NCI-H345 treated with DMSO at 0.1 percent for 48 hours (cell line): ENCODE measurements at regions not wholly inside any gene's neighbourhood (a gene's known extent, or its start where the extent isn't known, plus 50 kb on each side); places are given as distances from the start of the nearest gene placed in this dataset.

Experiments
- DNase-seq: peaks from one replicate; lab custom pipeline; 2025; ENCODE audit not compliant: unreplicated experiment; lab: John Stamatoyannopoulos, UW

DNA sequence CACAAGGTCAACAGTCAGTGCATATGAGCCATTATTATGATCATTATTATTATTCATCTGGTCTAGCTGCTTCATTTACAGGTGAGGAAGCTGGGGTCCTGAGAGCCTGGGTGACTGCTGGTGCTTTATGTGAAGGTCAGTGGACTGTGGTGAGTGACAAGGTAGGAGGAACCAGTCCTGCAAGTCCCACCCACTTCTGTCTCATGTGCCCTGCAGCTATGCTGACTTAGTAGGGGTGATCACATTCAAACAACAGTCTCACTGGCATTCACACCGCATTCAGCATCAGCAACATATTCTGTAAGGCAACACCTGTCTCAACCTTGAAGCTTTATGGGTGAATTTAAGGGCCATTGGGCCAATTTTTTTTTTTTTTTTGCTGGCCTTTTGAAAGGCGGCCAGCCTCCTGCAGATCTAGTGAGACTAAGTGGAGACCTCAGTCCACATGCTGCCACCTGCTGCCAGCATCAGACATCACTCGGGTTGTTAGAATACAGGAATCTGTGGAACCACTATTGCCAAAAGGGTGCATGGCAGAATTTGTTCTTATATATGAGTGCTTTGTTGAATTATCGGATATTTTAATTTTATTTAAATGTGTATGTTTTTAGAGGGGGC is 59.9 kb upstream of the CACNA1E start:
- peak; percentile 25 for DNase-seq

DNA sequence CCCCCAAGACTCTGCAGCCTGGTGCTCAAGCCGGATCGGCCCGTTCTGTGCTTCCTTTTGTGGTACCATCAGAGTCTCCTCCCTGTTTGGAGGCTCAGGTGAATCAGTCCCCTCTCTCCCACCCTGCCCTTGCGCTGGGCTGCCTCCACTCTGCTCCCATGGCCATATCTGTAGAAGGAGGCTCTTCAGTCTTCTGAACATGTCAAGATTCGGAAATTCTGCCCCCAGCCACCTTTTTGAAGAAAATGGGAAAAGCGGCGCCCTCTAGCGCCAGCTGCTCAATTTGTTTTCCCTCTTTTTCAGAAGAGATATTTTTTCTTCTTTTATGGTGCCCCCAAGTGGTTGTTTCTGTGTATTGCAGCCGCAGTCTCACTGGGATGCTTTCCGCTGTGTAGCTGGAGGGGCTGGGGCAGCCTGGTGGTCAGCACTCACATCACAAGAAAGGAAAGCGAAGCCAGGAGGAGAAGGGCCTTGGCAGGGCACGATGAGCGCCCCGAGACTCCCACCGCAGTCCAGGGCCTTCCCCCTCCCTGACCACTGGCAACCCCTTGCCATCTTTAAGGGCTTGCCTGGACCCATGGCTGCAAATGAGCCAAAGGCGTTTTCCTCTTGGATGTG is 58.4 kb upstream of the CACNA1E start:
- peak; percentile 84 for DNase-seq

DNA sequence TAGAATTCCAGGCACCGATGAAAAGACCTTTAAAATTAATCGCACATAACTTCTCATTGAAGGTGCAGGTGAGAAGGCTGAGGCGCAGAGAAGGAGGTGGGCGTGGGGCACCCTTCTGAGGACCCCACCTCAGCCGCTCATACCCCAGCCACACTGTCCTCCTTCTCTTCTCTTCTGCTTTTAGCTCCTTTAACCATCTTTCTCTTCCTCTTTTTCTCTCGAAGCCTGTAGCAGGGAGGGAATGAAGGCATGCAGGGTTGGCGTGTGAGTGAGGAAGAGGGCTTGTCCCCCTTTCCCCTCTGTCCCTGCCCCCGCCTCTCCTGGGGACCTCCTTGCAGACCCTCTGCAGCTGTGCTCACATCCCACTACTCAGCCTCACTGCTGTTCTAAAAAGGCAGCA is 57.8 kb upstream of the CACNA1E start:
- no peak for DNase-seq

DNA sequence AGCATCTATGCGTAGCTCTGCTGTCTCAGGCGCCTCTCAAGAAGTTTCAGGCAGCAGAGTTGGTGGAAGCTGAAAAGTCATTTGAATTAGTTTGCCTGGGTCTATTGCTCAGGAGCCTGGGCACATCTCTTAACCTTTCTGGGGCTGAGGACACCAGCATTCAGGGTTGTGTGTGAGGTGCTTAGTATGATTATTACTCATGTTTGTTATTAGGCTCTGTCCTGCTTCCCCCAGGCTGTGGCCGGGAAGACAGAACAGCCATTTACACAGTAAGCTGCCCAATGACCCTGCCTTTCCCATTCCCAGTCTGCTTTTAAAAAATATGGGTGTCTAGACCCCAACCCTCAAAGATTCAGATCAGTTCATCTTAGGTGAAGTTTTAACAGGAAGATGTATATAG is 53.9 kb upstream of the CACNA1E start:
- DNase-seq, result no peak

DNA sequence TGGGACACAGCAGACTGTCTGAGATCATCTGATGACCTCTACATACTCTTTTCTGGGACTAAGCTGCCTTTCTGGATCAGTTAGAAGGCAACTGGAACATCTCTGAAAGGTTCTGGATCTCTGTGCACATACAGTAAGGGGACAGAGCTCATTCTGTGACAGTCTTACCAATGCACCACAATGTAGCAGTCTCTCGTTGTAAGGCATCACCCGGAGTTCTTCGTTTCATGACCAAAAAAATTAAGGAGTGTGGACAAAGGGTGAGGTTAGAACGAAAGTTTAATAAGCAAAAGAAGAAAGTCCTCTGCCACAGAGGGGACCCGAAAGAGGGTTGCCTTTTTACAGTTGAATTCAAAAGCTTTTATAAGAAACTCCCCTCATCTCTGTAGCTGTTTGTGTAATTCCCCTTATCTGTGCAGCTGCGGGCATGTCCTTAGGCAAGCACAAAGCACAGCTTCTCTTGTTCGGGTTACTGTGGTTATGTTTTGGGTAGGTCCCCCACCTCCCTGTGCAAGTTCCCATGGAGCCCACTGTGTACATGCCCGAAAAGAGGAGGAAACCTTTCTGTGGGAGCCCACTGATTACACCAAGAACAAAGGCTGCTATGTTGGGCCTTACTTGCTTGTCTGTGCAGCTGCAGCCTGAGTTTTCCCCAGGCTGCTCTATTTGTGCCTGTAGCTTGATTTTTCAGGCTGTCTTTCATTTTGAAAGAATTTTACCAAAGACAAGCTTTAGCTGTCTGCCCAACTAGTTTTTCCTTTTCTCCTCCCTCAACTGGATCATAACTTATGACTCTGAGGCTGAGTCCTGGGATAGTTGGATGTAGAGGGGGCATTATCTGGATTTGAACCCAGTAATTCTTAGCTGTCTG is 53.1 kb upstream of the CACNA1E start:
- DNase-seq, result no peak
